OCI-LY7 (cell line): ENCODE measurements at regions not wholly inside any gene's neighbourhood (a gene's known extent, or its start where the extent isn't known, plus 50 kb on each side); places are given as distances from the start of the nearest gene placed in this dataset.

ENCODE experiments used
- CTCF ChIP-seq: fragments of 200-600 bp; sonication (generic); conservative IDR thresholded peaks from 2 replicates; pipeline ENCODE4 v1.5.1; 2014; ENCODE audit warnings: mild to moderate bottlenecking, antibody characterized with exemption, low read length, moderate library complexity, mixed read lengths
- EZH2phosphoT487 ChIP-seq: fragments of 200-600 bp; sonication (generic); IDR thresholded peaks from 2 replicates; pipeline ENCODE4 v1.6.1; 2018; ENCODE audit warnings: low read depth, borderline replicate concordance, mild to moderate bottlenecking, mixed run types, antibody characterized with exemption, low read length, moderate library complexity, mixed read lengths

GRCh38 chr6:112663698-112664097 is 316.6 kb downstream of the RFPL4B start:
- TF ChIP-seq CTCF (no peak), EZH2phosphoT487 (no peak)
